Spleen (tissue), 7 donors: ENCODE measurements at regions not wholly inside any gene's neighbourhood (a gene's known extent, or its start where the extent isn't known, plus 50 kb on each side); places are given as distances from the start of the nearest gene placed in this dataset.

Experiments used
- CTCF ChIP-seq, 11 experiments: fragments of 200-600 bp in 7 of 11; fragments of 450-650 bp in 4 of 11; sonication (generic) in 4 of 11; IDR thresholded peaks in 8 of 11; conservative IDR thresholded peaks in 3 of 11; 1 replicate in 7 of 11; 2 replicates in 4 of 11; pipeline versions ENCODE4 v1.4.0 to v1.8.0; 2016 to 2021; ENCODE audit warnings: antibody characterized with exemption in 11 of 11, inconsistent platforms in 4 of 11, mild to moderate bottlenecking in 1 of 11
- POLR2A ChIP-seq, 3 donors: fragments of 450-650 bp; IDR thresholded peaks; one replicate each; pipeline ENCODE4 v1.5.1; 2017; ENCODE audit warnings: antibody characterized with exemption in 3 of 3, mild to moderate bottlenecking in 1 of 3
- donor health status: DM: no; HTN: no; CAD: no; lungs with moderate emphysema.
- donor health status: DM: no; HTN: no; CAD: no.
- donor health status: DM: no; HTN: no; CAD: no.

DNA sequence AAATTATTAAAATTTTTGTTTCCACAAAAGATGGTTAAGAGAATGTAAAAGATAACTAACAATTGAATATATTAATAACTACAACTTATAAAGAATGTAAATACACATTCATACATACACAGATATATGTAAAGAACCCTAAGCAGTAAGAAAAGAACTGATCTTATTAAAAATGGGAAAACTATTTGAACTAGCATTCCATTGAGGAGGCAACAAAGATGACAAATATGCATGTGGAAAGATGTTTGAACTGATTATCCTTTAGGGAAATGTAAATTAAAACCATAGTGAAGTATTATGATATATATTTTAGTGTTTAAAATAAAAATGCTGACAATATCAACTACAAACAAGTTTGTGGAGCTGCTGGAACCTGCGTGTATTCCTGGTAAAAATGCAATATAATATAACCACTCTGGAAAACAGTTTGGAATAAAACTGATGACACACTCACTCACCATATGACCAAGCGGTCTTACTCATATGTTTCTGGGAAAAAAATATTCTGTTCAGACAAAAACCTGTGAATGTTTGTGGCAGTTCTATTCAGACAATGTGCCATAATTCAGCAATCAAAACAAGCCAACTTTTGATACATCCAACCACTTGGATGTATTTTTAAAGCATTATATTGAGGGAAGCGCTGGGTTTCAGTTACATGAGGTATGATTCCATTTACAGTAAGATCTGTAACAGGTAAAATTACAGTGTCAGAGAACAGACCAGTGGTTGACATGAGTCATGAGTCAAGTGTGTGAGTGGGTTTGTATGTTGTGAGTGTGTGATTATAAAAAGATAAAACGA is 694.4 kb upstream of the SLITRK5 start:
- TF ChIP-seq CTCF (IDR thresholded peaks at IDR 0.05 in 8 of 11, conservative IDR thresholded peaks at IDR 0.05 in 3 of 11) (no peak), POLR2A (IDR thresholded peaks at IDR 0.05) (no peak)
